ENCODE measurements at regions not wholly inside any gene's neighbourhood (a gene's known extent, or its start where the extent isn't known, plus 50 kb on each side); places are given as distances from the start of the nearest gene placed in this dataset.

DNA sequence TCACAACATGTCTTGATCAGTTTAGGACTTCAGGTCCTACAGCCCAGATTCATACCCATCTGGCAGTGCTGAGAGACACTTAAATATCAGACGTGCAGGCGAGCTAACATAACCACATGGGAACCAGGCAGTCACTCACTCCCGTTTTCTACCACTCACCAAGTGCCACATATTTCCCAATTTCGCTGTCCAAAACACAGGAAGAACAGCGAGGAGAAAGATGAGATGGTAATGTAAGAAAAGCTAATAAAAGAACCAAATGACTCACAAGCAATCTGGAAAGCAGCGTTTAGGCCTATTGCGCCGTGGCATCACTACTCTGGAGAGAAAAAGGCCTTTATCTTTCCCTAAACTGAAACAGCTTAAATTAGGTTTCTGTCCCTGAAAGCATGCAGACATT, 647.8 kb upstream of the SLC39A10 start:
- ATAC-seq = no peak
- H3K9me3 ChIP-seq = no peaks in the 10 kb centered on the region
- 45% methylated on average over 8 of the region's 8 CpGs for WGBS (ENCODE audit: missing lambda C conversion rate)
- TF ChIP-seq, protein P1, sequence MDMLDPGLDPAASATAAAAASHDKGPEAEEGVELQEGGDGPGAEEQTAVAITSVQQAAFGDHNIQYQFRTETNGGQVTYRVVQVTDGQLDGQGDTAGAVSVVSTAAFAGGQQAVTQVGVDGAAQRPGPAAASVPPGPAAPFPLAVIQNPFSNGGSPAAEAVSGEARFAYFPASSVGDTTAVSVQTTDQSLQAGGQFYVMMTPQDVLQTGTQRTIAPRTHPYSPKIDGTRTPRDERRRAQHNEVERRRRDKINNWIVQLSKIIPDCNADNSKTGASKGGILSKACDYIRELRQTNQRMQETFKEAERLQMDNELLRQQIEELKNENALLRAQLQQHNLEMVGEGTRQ (IDR thresholded peaks at IDR 0.05) = no peak
- TF ChIP-seq RNF2 (IDR thresholded peaks at IDR 0.05; ENCODE audit: borderline replicate concordance, low read depth) (no peak), NPAS2 (CRISPR knock-in tag; IDR thresholded peaks at IDR 0.05; ENCODE audit: borderline replicate concordance) (no peak), SMC3 (IDR thresholded peaks at IDR 0.05) (no peak), CHD4 (IDR thresholded peaks at IDR 0.05; ENCODE audit: borderline replicate concordance) (no peak)
- H3K4me2 ChIP-seq = no peak overlapping the region
- ChIA-PET POLR2A (no interaction called here), CTCF (no interaction called here)
- no peak overlapping the region for H3K4me3 ChIP-seq
- DNase-seq (ENCODE audit: low read depth in 1 of 2, low spot score in 1 of 2) = no peak
- H3K27ac ChIP-seq = no peak overlapping the region
- no peak for FAIRE-seq
- H3K4me1 ChIP-seq = no peaks in the 10 kb centered on the region

DNA sequence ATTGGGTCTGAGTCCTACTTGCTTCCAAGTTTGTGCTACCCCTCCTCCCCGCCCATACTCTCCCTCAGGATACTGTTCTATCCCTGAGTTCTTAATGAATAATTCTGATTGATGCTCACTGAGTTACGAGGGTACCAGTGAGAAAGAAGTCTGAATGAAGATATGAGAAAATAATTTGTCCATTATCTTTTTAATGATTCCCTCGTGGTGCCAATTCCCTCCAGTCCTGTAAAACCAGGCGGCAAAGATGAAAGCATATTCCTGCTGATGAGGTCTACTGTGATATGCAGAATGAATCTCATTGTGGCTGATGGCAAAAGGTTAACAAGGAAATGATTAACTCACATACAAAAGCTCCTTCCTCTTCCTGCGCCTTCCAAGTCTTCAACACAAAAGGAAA, 650.2 kb upstream of the SLC39A10 start:
- DNase-seq (ENCODE audit: low read depth in 1 of 2, low spot score in 1 of 2) (no peak), ATAC-seq (no peak), FAIRE-seq (no peak)
- Histone ChIP-seq H3K9me3 (no peaks in the 10 kb centered on the region), H3K4me3 (no peak overlapping the region), H3K4me2 (no peak overlapping the region), H3K4me1 (no peaks in the 10 kb centered on the region), H3K27ac (no peak overlapping the region)
- WGBS (ENCODE audit: missing lambda C conversion rate) = 53% methylated on average over 5 of the region's 5 CpGs
- ChIA-PET POLR2A (no interaction called here), CTCF (no interaction called here)
- TF ChIP-seq, protein P2, sequence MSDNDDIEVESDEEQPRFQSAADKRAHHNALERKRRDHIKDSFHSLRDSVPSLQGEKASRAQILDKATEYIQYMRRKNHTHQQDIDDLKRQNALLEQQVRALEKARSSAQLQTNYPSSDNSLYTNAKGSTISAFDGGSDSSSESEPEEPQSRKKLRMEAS (IDR thresholded peaks at IDR 0.05) = no peak
- TF ChIP-seq TFCP2L1 (CRISPR knock-in tag; IDR thresholded peaks at IDR 0.05) (no peak), CHD4 (IDR thresholded peaks at IDR 0.05; ENCODE audit: borderline replicate concordance) (no peak), SMC3 (IDR thresholded peaks at IDR 0.05) (no peak)

DNA sequence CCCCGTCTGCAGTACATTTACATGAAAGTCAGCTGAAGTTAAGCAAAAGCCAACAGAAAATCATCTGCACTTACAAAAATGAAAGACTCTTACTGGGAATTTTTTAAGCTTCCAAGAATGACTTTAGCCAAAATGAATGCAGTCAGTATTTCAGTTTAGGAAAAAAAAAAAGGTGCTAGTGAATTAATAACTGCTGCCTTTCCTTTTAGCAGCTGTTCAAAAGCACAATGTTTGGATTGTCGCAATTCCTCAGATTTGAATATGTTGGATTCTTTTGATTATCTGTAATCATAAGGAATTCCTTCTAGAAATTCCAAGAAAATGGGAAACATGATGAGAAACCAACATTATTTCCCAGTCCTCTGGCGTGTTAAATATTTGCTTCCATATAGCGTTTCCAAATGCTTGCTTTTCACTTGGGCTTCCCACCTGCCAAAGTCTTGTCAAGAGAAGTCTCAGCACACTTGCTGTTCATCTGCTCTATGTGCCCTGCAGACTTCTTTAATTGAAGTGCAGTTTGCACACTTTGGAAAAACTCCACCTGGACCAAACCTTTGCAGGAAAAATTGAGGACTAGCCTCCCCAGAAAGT, 653.0 kb upstream of the SLC39A10 start:
- ATAC-seq = no peak
- ChIA-PET POLR2A (no interaction called here), CTCF (interaction anchor here (0.6 kb wide), 1 partner anchor 46 kb away, joined by 3 read pairs; no protein-coding TSS in a partner anchor)
- Histone ChIP-seq H3K4me3 (no peak overlapping the region), H3K9me3 (no peaks in the 10 kb centered on the region), H3K4me2 (no peak overlapping the region), H3K27ac (no peak overlapping the region), H3K4me1 (no peaks in the 10 kb centered on the region)
- WGBS (ENCODE audit: missing lambda C conversion rate) = 54% methylated on average over 4 of the region's 4 CpGs
- TF ChIP-seq, protein P1 (IDR thresholded peaks at IDR 0.05) = no peak
- TF ChIP-seq CBX8 (IDR thresholded peaks at IDR 0.05) (no peak), TP53 (CRISPR knock-in tag; IDR thresholded peaks at IDR 0.05) (no peak), CBX2 (IDR thresholded peaks at IDR 0.05; ENCODE audit: borderline replicate concordance, low read depth) (no peak), CHD2 (IDR thresholded peaks at IDR 0.05; ENCODE audit: low read length, partially characterized antibody) (no peak), ZNF302 (CRISPR knock-in tag; IDR thresholded peaks at IDR 0.05) (no peak), FOXS1 (CRISPR knock-in tag; IDR thresholded peaks at IDR 0.05) (no peak), SMC3 (IDR thresholded peaks at IDR 0.05) (no peak), HOXA7 (CRISPR knock-in tag; IDR thresholded peaks at IDR 0.05) (no peak), RFX5 (IDR thresholded peaks at IDR 0.05) (no peak), GATA3 (IDR thresholded peaks at IDR 0.05; ENCODE audit: borderline replicate concordance) (no peak), EHMT2 (IDR thresholded peaks at IDR 0.05; ENCODE audit: low read depth) (no peak), NR3C1 (IDR thresholded peaks at IDR 0.05) (no peak)
- TF ChIP-seq, protein P3, sequence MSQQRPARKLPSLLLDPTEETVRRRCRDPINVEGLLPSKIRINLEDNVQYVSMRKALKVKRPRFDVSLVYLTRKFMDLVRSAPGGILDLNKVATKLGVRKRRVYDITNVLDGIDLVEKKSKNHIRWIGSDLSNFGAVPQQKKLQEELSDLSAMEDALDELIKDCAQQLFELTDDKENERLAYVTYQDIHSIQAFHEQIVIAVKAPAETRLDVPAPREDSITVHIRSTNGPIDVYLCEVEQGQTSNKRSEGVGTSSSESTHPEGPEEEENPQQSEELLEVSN (IDR thresholded peaks at IDR 0.05; ENCODE audit: borderline replicate concordance, low read depth) = no peak
- TF ChIP-seq, protein P4, sequence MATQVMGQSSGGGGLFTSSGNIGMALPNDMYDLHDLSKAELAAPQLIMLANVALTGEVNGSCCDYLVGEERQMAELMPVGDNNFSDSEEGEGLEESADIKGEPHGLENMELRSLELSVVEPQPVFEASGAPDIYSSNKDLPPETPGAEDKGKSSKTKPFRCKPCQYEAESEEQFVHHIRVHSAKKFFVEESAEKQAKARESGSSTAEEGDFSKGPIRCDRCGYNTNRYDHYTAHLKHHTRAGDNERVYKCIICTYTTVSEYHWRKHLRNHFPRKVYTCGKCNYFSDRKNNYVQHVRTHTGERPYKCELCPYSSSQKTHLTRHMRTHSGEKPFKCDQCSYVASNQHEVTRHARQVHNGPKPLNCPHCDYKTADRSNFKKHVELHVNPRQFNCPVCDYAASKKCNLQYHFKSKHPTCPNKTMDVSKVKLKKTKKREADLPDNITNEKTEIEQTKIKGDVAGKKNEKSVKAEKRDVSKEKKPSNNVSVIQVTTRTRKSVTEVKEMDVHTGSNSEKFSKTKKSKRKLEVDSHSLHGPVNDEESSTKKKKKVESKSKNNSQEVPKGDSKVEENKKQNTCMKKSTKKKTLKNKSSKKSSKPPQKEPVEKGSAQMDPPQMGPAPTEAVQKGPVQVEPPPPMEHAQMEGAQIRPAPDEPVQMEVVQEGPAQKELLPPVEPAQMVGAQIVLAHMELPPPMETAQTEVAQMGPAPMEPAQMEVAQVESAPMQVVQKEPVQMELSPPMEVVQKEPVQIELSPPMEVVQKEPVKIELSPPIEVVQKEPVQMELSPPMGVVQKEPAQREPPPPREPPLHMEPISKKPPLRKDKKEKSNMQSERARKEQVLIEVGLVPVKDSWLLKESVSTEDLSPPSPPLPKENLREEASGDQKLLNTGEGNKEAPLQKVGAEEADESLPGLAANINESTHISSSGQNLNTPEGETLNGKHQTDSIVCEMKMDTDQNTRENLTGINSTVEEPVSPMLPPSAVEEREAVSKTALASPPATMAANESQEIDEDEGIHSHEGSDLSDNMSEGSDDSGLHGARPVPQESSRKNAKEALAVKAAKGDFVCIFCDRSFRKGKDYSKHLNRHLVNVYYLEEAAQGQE (IDR thresholded peaks at IDR 0.05) = no peak
- TF ChIP-seq, protein P5, sequence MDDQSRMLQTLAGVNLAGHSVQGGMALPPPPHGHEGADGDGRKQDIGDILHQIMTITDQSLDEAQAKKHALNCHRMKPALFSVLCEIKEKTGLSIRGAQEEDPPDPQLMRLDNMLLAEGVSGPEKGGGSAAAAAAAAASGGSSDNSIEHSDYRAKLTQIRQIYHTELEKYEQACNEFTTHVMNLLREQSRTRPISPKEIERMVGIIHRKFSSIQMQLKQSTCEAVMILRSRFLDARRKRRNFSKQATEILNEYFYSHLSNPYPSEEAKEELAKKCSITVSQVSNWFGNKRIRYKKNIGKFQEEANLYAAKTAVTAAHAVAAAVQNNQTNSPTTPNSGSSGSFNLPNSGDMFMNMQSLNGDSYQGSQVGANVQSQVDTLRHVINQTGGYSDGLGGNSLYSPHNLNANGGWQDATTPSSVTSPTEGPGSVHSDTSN (IDR thresholded peaks at IDR 0.05) = no peak
- TF ChIP-seq, protein P6, sequence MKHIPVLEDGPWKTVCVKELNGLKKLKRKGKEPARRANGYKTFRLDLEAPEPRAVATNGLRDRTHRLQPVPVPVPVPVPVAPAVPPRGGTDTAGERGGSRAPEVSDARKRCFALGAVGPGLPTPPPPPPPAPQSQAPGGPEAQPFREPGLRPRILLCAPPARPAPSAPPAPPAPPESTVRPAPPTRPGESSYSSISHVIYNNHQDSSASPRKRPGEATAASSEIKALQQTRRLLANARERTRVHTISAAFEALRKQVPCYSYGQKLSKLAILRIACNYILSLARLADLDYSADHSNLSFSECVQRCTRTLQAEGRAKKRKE (CRISPR knock-in tag; IDR thresholded peaks at IDR 0.05; ENCODE audit: low read depth) = no peak
- no peak for FAIRE-seq
- DNase-seq (ENCODE audit: low read depth in 1 of 2, low spot score in 1 of 2) = no peak
